Liver (tissue), 3 donors: ENCODE measurements at regions not wholly inside any gene's neighbourhood (a gene's known extent, or its start where the extent isn't known, plus 50 kb on each side); places are given as distances from the start of the nearest gene placed in this dataset.

Experiments
- EGR1 ChIP-seq, 2 donors: IDR thresholded peaks; 2 replicates each; pipeline ENCODE4 v1.6.1; 2016 to 2018; ENCODE audit warnings: antibody characterized with exemption in 2 of 2, low read depth in 2 of 2
- FOXA1 ChIP-seq: IDR thresholded peaks from 2 replicates; pipeline ENCODE4 v1.6.1; 2016; ENCODE audit warnings: antibody characterized with exemption
- GABPA ChIP-seq, 2 donors: IDR thresholded peaks in 1 of 2; conservative IDR thresholded peaks in 1 of 2; 2 replicates each; pipeline ENCODE4 v1.6.1; 2016; ENCODE audit warnings: antibody characterized with exemption in 2 of 2, mild to moderate bottlenecking in 1 of 2, moderate library complexity in 1 of 2
- HNF4G ChIP-seq: IDR thresholded peaks from 2 replicates; pipeline ENCODE4 v1.6.1; 2016; ENCODE audit warnings: antibody characterized with exemption
- JUND ChIP-seq, 2 donors: IDR thresholded peaks; 2 replicates each; pipeline ENCODE4 v1.6.1; 2016; ENCODE audit warnings: antibody characterized with exemption in 2 of 2
- RAD21 ChIP-seq, 2 donors: IDR thresholded peaks; 2 replicates each; pipeline ENCODE4 v1.6.1; 2016; ENCODE audit warnings: antibody characterized with exemption in 2 of 2, mild to moderate bottlenecking in 2 of 2
- RXRA ChIP-seq, 2 donors: IDR thresholded peaks; 2 replicates each; pipeline ENCODE4 v1.6.1; 2017 to 2018; ENCODE audit warnings: antibody characterized with exemption in 2 of 2, mild to moderate bottlenecking in 1 of 2
- SP1 ChIP-seq: IDR thresholded peaks from 2 replicates; pipeline ENCODE4 v1.6.1; 2018; ENCODE audit warnings: antibody characterized with exemption, mild to moderate bottlenecking
- TAF1 ChIP-seq: conservative IDR thresholded peaks from 2 replicates; pipeline ENCODE4 v1.6.1; 2016; ENCODE audit warnings: antibody characterized with exemption, mild to moderate bottlenecking
- YY1 ChIP-seq: IDR thresholded peaks from 2 replicates; pipeline ENCODE4 v1.6.1; 2016; ENCODE audit warnings: antibody characterized with exemption, mild to moderate bottlenecking
- TF ChIP-seq, protein P1 (sequence below): fragments of 150-350 bp; IDR thresholded peaks from 2 replicates; pipeline ENCODE4 v1.5.1; 2017; ENCODE audit warnings: improper control_type of control experiment, low read depth, low read length; ENCODE audit not compliant: missing input control
- TF ChIP-seq, protein P2 (sequence below): IDR thresholded peaks from 2 replicates; pipeline ENCODE4 v1.6.1; 2016; ENCODE audit warnings: antibody characterized with exemption
- TF ChIP-seq, protein P3 (sequence below): IDR thresholded peaks from 2 replicates; pipeline ENCODE4 v1.6.1; 2016; ENCODE audit warnings: antibody characterized with exemption, mild to moderate bottlenecking
- donor health status: healthy.
- donor health status: healthy.

DNA sequence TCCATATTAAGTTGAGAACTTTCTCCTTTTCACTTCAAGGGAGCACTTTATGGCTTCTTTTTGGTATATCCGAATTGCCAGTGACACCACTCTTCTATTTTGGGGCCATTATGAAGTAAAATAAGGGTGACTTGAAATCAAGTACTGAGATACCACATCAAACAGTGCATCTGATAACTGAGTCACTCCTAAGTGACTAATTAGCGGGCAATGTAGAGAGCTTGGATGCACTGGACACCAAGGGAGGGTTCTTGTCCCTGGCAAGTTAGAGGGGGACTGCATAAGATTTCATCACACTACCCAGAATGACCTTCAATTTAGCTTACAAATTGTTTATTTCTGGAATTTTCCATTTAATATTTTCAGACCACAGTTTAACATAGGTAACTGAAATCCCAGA is 813.9 kb upstream of the CDH10 start:
- TF ChIP-seq SP1: no peak
- TF ChIP-seq, protein P1, sequence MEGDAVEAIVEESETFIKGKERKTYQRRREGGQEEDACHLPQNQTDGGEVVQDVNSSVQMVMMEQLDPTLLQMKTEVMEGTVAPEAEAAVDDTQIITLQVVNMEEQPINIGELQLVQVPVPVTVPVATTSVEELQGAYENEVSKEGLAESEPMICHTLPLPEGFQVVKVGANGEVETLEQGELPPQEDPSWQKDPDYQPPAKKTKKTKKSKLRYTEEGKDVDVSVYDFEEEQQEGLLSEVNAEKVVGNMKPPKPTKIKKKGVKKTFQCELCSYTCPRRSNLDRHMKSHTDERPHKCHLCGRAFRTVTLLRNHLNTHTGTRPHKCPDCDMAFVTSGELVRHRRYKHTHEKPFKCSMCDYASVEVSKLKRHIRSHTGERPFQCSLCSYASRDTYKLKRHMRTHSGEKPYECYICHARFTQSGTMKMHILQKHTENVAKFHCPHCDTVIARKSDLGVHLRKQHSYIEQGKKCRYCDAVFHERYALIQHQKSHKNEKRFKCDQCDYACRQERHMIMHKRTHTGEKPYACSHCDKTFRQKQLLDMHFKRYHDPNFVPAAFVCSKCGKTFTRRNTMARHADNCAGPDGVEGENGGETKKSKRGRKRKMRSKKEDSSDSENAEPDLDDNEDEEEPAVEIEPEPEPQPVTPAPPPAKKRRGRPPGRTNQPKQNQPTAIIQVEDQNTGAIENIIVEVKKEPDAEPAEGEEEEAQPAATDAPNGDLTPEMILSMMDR: no peak
- TF ChIP-seq, protein P2, sequence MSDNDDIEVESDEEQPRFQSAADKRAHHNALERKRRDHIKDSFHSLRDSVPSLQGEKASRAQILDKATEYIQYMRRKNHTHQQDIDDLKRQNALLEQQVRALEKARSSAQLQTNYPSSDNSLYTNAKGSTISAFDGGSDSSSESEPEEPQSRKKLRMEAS: no peak
- no peak for TF ChIP-seq EGR1 (IDR thresholded peaks at IDR 0.05; ENCODE audit: low read depth in 2 of 2)
- no peak for TF ChIP-seq HNF4G
- TF ChIP-seq FOXA1: no peak
- TF ChIP-seq YY1: no peak
- no peak for TF ChIP-seq RXRA (IDR thresholded peaks at IDR 0.05)
- TF ChIP-seq TAF1: no peak
- no peak for TF ChIP-seq RAD21 (IDR thresholded peaks at IDR 0.05)
- TF ChIP-seq JUND (IDR thresholded peaks at IDR 0.05): no peak
- TF ChIP-seq, protein P3, sequence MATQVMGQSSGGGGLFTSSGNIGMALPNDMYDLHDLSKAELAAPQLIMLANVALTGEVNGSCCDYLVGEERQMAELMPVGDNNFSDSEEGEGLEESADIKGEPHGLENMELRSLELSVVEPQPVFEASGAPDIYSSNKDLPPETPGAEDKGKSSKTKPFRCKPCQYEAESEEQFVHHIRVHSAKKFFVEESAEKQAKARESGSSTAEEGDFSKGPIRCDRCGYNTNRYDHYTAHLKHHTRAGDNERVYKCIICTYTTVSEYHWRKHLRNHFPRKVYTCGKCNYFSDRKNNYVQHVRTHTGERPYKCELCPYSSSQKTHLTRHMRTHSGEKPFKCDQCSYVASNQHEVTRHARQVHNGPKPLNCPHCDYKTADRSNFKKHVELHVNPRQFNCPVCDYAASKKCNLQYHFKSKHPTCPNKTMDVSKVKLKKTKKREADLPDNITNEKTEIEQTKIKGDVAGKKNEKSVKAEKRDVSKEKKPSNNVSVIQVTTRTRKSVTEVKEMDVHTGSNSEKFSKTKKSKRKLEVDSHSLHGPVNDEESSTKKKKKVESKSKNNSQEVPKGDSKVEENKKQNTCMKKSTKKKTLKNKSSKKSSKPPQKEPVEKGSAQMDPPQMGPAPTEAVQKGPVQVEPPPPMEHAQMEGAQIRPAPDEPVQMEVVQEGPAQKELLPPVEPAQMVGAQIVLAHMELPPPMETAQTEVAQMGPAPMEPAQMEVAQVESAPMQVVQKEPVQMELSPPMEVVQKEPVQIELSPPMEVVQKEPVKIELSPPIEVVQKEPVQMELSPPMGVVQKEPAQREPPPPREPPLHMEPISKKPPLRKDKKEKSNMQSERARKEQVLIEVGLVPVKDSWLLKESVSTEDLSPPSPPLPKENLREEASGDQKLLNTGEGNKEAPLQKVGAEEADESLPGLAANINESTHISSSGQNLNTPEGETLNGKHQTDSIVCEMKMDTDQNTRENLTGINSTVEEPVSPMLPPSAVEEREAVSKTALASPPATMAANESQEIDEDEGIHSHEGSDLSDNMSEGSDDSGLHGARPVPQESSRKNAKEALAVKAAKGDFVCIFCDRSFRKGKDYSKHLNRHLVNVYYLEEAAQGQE: no peak
- TF ChIP-seq GABPA (IDR thresholded peaks at IDR 0.05 in 1 of 2, conservative IDR thresholded peaks at IDR 0.05 in 1 of 2): no peak
